WTC11 (cell line): ENCODE measurements at regions not wholly inside any gene's neighbourhood (a gene's known extent, or its start where the extent isn't known, plus 50 kb on each side); places are given as distances from the start of the nearest gene placed in this dataset.

Experiments
- CTCF ChIP-seq: fragments of 200-600 bp; IDR thresholded peaks from 2 replicates; pipeline ENCODE4 v1.8.0; 2022; ENCODE audit warnings: antibody characterized with exemption
- ESRRA ChIP-seq: sonication (generic); formaldehyde crosslinking; IDR thresholded peaks from 2 replicates; pipeline ENCODE4 v1.8.1; 2022; ENCODE audit warnings: mild to moderate bottlenecking, missing genetic modification reagents, borderline replicate concordance
- ZNF232 ChIP-seq: sonication (generic); formaldehyde crosslinking; IDR thresholded peaks from 2 replicates; pipeline ENCODE4 v1.8.0; 2022; ENCODE audit warnings: mild to moderate bottlenecking, missing genetic modification reagents

GRCh38 chr16:63602206-63602927 lies 1519.5 kb downstream of the CDH11 start:
- no peak for TF ChIP-seq CTCF
- no peak for TF ChIP-seq ZNF232
- TF ChIP-seq ESRRA (CRISPR knock-in tag), result no peak
